Activated T-cell treated with anti-CD3 and anti-CD28 coated beads, Interleukin-2, amount 50 U/mL, for 24 hours (primary cell): ENCODE measurements at regions not wholly inside any gene's neighbourhood (a gene's known extent, or its start where the extent isn't known, plus 50 kb on each side); places are given as distances from the start of the nearest gene placed in this dataset.

ENCODE experiments used
- DNase-seq: peaks from one replicate; pipeline ENCODE4 v3.0.0-alpha.2; 2020
- H3K27ac Mint-ChIP-seq: 2 replicates; pipeline ENCODE4 v1.8.0; 2020; ENCODE audit warnings: mild to moderate bottlenecking, mixed read lengths
- H3K27me3 Mint-ChIP-seq: 2 replicates; pipeline ENCODE4 v1.8.0; 2020; ENCODE audit warnings: mixed read lengths
- H3K36me3 Mint-ChIP-seq: 2 replicates; pipeline ENCODE4 v1.8.0; 2020; ENCODE audit warnings: low read depth, mixed read lengths
- H3K4me1 Mint-ChIP-seq: 2 replicates; pipeline ENCODE4 v1.8.0; 2020; ENCODE audit warnings: low read depth, mixed read lengths
- H3K4me3 Mint-ChIP-seq: 2 replicates; pipeline ENCODE4 v1.8.0; 2020; ENCODE audit warnings: mild to moderate bottlenecking, moderate library complexity, mixed read lengths
- H3K9me3 Mint-ChIP-seq: 2 replicates; pipeline ENCODE4 v1.8.0; 2020; ENCODE audit warnings: mixed read lengths

DNA sequence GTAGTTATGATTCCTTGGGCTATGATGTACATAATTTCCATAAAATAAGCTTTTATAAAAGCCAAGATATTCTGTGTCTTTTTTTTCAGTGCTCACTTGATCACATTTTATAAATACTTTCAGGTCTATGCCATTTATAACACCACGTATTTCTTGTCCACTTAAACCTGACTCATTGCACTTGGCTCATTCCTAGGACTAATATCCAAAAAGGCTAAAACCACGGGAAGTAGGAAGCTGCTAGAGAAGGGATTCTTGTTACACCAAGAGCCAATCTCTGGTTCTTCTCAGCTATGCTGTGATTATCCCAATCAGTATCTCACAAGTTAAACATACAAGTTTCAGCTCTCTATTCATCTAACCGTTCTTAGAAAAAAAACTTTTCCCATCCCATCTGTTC lies 80.4 kb upstream of the CDH6 start:
- Mint-ChIP-seq H3K4me1 (no peaks in the 10 kb centered on the region), H3K27me3 (no peaks in the 10 kb centered on the region), H3K4me3 (no peak overlapping the region), H3K36me3 (no peaks in the 10 kb centered on the region), H3K9me3 (peaks cover 3% of the 10 kb centered on the region), H3K27ac (no peak overlapping the region)
- DNase-seq = no peak

DNA sequence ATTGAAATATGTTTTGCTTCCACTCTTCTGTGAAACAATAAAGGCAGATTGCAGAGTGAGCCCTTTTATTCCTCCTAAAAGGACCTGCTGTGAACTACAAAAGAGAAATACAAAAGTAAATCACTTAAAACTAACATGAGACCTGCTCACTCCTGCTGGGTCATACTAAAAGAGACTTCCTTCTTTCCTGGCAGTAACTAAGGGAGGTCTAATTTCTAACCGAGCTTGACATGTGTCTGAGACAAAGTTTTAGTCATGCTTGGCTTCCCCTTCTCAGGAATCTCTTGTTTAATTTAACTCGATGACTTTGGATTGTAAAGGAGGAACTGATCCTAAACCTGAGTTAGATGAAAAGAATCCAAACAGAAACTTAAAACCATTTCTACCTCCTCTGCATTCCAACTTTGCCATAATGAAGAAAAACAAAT lies 86.4 kb upstream of the CDH6 start:
- H3K27ac Mint-ChIP-seq = no peak overlapping the region
- H3K4me3 Mint-ChIP-seq = no peak overlapping the region
- no peaks in the 10 kb centered on the region for H3K36me3 Mint-ChIP-seq
- H3K27me3 Mint-ChIP-seq = no peaks in the 10 kb centered on the region
- peaks cover 3% of the 10 kb centered on the region for H3K9me3 Mint-ChIP-seq
- DNase-seq = no peak
- no peaks in the 10 kb centered on the region for H3K4me1 Mint-ChIP-seq

DNA sequence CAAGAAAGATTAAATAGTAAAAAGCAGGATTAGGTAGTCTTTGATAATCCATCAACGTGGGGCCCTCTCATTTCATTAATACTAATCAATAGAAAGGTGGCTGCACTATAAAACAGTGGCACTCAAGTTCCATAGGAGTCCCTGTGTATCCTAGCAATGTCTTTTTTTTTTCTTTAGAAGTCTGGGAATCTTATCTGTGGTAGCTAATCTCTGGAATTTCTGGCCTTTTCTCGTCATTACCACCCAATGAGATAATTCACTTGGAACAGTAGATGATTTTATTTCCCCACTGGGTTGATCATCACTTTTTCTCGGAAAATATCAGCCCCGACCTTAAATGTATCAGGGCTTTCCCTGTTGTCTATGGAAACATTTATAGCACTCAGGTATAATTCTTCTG lies 86.8 kb upstream of the CDH6 start:
- no peaks in the 10 kb centered on the region for H3K36me3 Mint-ChIP-seq
- H3K27ac Mint-ChIP-seq = no peak overlapping the region
- DNase-seq = no peak
- H3K9me3 Mint-ChIP-seq = peaks cover 3% of the 10 kb centered on the region
- H3K27me3 Mint-ChIP-seq = no peaks in the 10 kb centered on the region
- H3K4me1 Mint-ChIP-seq = no peaks in the 10 kb centered on the region
- no peak overlapping the region for H3K4me3 Mint-ChIP-seq

DNA sequence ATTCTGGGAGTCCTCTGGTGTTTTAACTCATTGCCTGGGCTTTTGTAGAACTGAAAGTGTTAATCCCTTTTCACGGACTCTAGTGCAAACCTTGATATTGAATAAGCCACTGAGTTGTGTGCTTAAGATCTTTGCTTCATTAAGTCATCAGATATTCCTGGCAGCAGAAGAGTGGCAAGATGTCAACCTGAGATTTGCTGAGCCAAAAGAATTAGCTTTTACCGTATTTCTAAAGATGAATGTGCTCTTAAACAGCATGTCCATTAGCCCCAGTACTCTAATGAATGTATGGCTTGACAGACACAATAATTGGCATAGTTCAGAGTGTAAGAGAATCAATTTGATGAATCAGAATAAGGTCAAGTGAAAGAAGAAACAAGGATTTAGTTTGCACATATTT lies 87.2 kb upstream of the CDH6 start:
- Mint-ChIP-seq H3K27me3 (no peaks in the 10 kb centered on the region), H3K27ac (no peak overlapping the region), H3K4me1 (no peaks in the 10 kb centered on the region), H3K36me3 (no peaks in the 10 kb centered on the region), H3K9me3 (peaks cover under 1% of the 10 kb centered on the region), H3K4me3 (no peak overlapping the region)
- no peak for DNase-seq

DNA sequence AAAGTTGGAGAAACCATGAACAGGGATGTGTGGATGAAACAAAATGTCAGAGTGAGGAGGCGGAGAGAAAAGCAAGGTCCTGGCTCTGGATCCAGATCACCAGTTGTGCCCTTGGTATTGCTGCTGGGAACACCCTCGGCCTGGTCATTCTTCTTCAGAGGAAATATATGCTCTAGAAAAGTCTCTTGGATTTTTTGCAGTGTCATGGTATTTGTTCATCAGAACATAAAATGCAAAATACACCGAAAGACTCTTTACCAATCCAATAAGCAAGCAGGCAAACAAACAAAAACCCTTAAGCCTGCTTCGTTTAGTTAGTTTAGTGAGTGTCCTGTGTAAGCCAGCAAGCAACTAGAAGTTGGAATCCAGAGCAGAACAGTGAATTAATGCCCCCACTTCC lies 88.7 kb upstream of the CDH6 start:
- no peak overlapping the region for H3K4me3 Mint-ChIP-seq
- no peaks in the 10 kb centered on the region for H3K4me1 Mint-ChIP-seq
- no peak overlapping the region for H3K27ac Mint-ChIP-seq
- no peaks in the 10 kb centered on the region for H3K27me3 Mint-ChIP-seq
- H3K9me3 Mint-ChIP-seq = no peaks in the 10 kb centered on the region
- DNase-seq = no peak
- H3K36me3 Mint-ChIP-seq = no peaks in the 10 kb centered on the region

DNA sequence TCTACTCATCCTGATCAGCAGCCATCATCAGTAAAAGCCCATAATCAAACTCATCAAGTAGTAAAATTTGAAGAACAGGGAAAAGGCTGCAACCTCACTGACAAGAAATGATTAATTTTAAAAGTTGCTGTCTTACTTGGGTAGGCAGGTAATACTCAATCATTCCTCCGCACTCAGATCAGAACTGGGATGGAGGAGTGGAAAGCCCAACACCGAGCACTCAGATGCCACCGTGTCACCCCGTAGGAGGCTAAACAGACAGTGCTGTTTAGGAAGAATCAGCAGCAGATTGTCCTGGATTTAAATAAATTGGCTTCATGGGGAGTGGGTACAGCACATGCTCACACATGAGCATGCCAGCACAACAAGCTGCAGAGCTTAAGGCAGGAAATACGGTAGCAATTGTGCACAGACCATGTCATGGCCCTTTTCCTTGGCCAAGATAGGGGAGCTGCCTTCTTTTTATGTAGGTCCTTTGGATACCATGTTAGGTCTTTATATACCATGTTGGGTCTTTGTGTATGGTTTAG lies 92.6 kb upstream of the CDH6 start:
- H3K36me3 Mint-ChIP-seq = no peaks in the 10 kb centered on the region
- no peak for DNase-seq
- H3K4me1 Mint-ChIP-seq = no peaks in the 10 kb centered on the region
- H3K4me3 Mint-ChIP-seq = no peak overlapping the region
- H3K9me3 Mint-ChIP-seq = no peaks in the 10 kb centered on the region
- no peaks in the 10 kb centered on the region for H3K27me3 Mint-ChIP-seq
- H3K27ac Mint-ChIP-seq = no peak overlapping the region

DNA sequence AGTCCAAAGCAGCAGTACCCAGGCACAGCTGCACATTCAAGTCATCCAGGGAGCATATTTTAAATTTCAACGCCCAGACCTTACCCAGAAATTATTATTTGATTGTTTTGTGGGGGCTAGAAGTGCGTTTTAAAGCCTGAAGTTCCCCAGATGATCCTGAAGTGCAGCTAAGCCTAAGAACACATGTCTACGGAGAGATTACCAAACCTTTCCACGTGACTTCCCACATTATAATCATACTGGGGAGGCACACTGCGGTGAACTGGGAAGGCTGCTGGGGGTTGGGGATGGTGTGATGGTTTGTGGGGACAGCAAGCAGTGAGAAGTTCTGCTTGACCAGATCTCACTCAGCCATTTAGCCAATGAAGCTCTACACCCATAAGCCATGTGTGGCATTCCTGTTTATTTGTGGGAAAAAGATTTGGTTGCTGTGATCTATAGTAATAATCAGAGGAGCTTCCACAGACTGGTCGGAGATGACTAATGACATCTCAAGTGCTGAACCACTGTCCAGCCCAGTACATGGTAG lies 93.4 kb upstream of the CDH6 start:
- DNase-seq = no peak
- Mint-ChIP-seq H3K36me3 (no peaks in the 10 kb centered on the region), H3K27ac (no peak overlapping the region), H3K27me3 (no peaks in the 10 kb centered on the region), H3K9me3 (no peaks in the 10 kb centered on the region), H3K4me1 (no peaks in the 10 kb centered on the region), H3K4me3 (no peak overlapping the region)

DNA sequence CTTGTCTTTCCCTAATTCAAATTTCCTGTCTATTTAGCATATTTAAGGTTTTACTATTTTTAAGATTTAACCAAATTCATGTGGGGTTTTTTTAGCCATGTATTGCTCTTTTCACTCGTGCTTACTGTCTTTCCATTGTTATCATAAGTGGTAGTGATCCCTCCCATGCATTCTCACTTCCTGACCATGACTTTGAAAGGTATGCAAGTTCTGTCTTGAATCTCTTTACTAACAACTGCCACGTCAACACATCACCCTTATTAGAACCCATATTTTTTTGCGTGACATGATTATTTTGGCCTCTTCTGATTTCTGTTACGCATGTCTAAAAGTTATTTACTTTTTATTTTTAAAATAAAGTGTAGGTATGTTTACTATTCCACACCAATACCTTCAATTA lies 94.7 kb upstream of the CDH6 start:
- no peak overlapping the region for H3K4me3 Mint-ChIP-seq

DNA sequence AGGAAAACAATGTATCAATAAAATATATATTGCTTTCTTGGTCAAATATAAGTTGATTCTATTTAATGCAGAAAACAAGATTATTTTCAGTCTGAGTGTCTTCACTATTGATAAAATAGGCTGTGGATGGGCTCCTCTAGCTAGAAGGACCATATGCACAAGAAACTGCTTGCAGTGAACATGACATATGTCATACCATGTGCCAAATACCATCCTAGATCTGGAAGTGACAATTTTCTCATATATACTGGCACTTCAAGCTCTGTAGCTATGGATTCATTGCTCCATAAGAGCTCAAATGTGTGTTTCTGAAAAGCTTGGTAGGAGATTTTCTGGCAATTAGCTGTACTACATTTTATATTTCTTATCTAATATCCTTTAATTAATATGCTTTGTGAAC lies 95.6 kb upstream of the CDH6 start:
- no peak for DNase-seq
- no peaks in the 10 kb centered on the region for H3K36me3 Mint-ChIP-seq
- H3K27me3 Mint-ChIP-seq = no peaks in the 10 kb centered on the region
- no peaks in the 10 kb centered on the region for H3K9me3 Mint-ChIP-seq
- no peaks in the 10 kb centered on the region for H3K4me1 Mint-ChIP-seq
- no peak overlapping the region for H3K4me3 Mint-ChIP-seq
- no peak overlapping the region for H3K27ac Mint-ChIP-seq

More for the DNA sequence above, 94.7 kb upstream of the CDH6 start:
- Mint-ChIP-seq H3K36me3 (no peaks in the 10 kb centered on the region), H3K9me3 (no peaks in the 10 kb centered on the region), H3K27ac (no peak overlapping the region), H3K27me3 (no peaks in the 10 kb centered on the region), H3K4me1 (no peaks in the 10 kb centered on the region)
- no peak for DNase-seq

DNA sequence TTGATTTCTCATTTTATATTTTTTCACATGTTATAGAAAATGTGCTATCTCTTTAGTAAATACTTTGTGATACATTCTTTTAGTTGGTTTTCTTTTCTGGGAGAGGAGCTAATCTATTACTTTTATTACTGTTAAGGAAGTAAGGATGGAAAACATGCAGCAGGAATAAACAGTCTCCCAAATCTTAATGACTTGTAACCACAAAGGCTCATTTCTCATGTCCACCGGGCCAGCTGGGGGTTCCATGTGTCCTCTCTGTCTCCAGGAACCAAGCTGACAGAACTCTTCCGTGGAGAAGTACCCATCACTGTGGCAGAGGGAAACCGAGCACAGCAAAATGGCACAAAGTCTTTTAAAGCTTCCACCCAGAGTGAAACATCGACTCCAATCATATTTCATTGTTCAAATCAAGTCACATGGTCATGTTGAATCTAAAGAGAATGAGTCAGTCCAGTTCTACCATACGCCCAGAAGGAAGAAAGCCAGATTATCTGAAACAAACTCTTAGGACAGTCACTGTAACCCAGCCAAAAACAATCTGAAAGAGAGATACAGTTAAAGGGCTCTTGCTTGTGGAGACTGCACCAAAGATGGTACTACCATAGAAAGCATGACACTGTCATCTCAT lies 97.1 kb upstream of the CDH6 start:
- no peak for DNase-seq
- Mint-ChIP-seq H3K36me3 (no peaks in the 10 kb centered on the region), H3K27ac (no peak overlapping the region), H3K9me3 (no peaks in the 10 kb centered on the region), H3K27me3 (no peaks in the 10 kb centered on the region), H3K4me3 (no peak overlapping the region), H3K4me1 (no peaks in the 10 kb centered on the region)

DNA sequence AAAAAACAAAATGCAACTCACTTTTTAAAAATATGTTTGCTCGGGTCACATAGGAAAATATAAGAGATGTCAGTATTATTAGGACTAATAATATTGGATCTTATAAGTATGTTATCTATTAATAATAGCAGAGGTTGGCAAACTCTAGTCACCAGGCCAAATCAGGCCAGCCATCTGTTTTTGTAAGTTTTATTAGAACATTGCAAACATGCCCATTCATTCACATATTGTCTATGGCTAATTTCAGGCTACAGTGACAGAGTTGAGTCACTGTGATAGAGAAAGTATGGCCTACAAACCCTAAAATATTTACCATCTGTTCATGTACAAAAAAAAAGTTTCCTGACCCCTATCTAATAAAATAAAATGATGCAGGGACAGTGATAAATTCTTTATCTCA lies 97.7 kb upstream of the CDH6 start:
- DNase-seq = no peak
- Mint-ChIP-seq H3K27me3 (no peaks in the 10 kb centered on the region), H3K4me1 (no peaks in the 10 kb centered on the region), H3K4me3 (no peak overlapping the region), H3K36me3 (no peaks in the 10 kb centered on the region), H3K9me3 (no peaks in the 10 kb centered on the region), H3K27ac (no peak overlapping the region)

DNA sequence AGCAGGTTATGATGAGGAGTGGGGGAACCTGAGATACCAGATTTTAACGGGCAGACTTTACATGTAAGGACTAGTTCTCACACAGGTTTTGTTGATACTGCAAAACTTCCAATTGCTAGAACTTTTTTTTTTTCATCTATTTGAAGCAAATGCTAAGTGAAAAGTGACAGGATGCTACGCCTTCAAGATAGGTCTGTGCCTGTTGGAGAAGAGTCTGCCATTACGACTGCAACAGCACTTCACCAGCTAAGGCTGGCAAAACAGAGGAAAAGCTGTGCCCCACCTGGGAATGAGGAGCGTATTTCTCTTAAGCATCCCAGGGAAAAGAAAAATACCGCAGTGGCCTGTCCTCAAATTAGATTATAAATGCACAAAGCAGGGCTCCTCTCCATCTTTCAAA lies 102.0 kb upstream of the CDH6 start:
- Mint-ChIP-seq H3K4me1 (no peaks in the 10 kb centered on the region), H3K36me3 (no peaks in the 10 kb centered on the region), H3K9me3 (no peaks in the 10 kb centered on the region), H3K27ac (no peak overlapping the region), H3K27me3 (no peaks in the 10 kb centered on the region), H3K4me3 (no peak overlapping the region)
- no peak for DNase-seq

DNA sequence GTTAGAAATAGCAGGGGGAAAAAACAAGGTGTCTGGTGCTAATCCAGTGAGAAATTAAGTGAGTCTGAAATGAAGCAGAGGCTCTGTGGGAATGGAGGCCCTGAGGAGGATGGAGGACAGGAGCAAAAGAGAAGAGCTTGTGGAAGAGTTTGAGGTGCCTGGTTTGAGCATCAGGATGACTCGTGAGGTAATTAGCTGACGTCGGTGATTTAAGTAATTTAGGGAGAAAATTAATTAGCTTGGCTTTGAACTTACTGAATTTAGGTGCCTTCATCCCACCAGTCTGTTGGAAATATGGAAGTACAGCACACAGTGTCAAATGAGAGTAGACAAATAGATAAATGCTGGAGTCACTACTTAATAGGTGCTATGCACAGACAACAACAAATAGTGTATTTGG lies 103.0 kb upstream of the CDH6 start:
- no peaks in the 10 kb centered on the region for H3K4me1 Mint-ChIP-seq
- H3K27me3 Mint-ChIP-seq = no peaks in the 10 kb centered on the region
- DNase-seq = no peak
- no peaks in the 10 kb centered on the region for H3K9me3 Mint-ChIP-seq
- H3K36me3 Mint-ChIP-seq = no peaks in the 10 kb centered on the region
- no peak overlapping the region for H3K27ac Mint-ChIP-seq
- no peak overlapping the region for H3K4me3 Mint-ChIP-seq

DNA sequence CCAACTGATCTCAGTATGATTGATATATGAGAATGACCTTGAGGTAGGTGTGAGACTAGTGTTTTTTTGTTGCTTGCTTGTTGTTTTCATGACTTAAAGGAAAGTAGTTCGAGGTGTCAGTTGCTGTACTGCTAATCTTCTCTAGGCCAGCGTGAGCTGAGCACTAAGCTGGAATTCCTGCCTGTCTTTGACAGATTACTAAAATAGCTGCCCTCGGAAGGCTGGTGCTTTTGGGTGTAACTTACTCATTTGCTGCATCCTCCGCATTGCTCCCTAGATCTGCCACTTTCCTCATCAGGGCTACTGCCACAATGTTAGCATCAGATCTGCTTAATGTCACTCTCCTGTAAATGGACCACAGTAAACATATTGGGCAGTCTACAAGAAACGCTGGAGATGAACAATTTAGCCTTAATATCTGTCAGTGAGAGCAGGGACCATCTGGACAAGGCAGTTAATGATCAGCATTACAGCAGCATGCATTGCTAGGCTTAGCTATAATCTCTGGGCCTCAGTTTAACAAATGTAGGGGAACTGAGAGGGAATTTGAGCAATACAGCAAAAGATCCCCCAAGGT lies 106.6 kb upstream of the CDH6 start:
- Mint-ChIP-seq H3K27me3 (no peaks in the 10 kb centered on the region), H3K9me3 (peaks cover 5% of the 10 kb centered on the region), H3K36me3 (no peaks in the 10 kb centered on the region), H3K4me3 (no peak overlapping the region), H3K4me1 (no peaks in the 10 kb centered on the region), H3K27ac (no peak overlapping the region)
- DNase-seq = no peak

DNA sequence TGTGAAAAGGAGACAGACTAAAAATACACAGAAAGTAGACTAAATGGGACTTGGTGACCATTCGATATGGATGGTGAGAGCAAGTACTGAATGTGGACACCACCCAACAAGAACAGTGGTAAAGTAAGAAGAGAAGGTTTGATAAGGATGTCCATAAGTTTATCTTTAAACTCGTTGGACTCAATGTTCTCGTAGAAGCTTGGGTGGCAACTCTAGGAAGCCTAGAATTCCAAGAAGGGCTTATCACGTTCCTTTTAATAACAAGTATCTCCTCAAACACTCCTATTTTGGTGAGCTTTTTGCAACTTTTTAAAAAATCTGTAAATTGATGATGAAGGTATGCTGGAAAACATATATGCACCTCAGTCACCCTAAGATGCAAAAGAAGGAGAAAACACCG lies 108.6 kb upstream of the CDH6 start:
- no peak for DNase-seq
- H3K4me3 Mint-ChIP-seq = no peak overlapping the region
- H3K27me3 Mint-ChIP-seq = no peaks in the 10 kb centered on the region
- H3K4me1 Mint-ChIP-seq = no peaks in the 10 kb centered on the region
- no peak overlapping the region for H3K27ac Mint-ChIP-seq
- no peaks in the 10 kb centered on the region for H3K36me3 Mint-ChIP-seq
- peaks cover 5% of the 10 kb centered on the region for H3K9me3 Mint-ChIP-seq
